Cardiac septum (tissue), 1 donor: ENCODE measurements at regions not wholly inside any gene's neighbourhood (a gene's known extent, or its start where the extent isn't known, plus 50 kb on each side); places are given as distances from the start of the nearest gene placed in this dataset.

Experiments
- DNase-seq: peaks from one replicate; pipeline ENCODE4 v3.0.0-alpha.2; 2020; ENCODE audit warnings: low spot score
- intact Hi-C: fragments of 100-400 bp; cut with DNase I; formaldehyde crosslinking; loops from one replicate; pipeline ENCODE4 v1.14.0; 2022
- donor health status: DM: no; HTN: no; CAD: no.

DNA sequence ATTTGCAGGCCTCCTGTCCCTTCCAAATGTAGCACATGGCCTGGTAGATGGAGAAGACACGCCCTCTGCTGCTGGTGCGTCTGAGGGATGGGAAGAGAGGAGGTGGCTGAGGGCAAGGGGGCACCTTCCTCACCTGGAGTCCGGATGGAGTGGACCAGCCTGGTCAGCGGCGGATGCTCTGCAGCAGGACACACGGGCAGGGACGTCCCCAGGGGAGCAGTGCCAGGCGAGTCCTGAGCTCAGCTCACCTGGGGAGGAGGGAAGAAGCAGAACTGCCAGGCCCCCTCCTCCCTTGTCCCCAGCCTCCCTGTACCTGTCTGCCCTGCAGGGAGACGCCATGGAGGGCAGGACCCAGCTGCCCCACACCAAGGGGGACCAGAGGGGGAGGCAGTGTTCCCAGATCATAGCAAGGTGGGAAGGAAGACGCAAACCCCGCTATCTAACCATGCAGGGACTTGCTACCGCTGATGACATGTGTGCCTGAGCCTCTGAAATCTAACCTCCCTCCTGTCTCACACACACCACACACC lies 1495.9 kb downstream of the BRD1 start:
- peak; percentile 22 for DNase-seq
- intact Hi-C loops = no loop called here

- intact Hi-C loops = no loop called here
- peak; percentile 50 for DNase-seq
Observed at GRCh38 chr22:48331266-48331665, 1496.4 kb downstream of the BRD1 start.

- intact Hi-C loops = no loop called here
- peak; percentile 70 for DNase-seq
Observed at GRCh38 chr22:48327721-48328120, 1500.0 kb downstream of the BRD1 start.

GRCh38 chr22:48323746-48324145 lies 1503.9 kb downstream of the BRD1 start:
- intact Hi-C loops = no loop called here
- no peak for DNase-seq

- intact Hi-C loops = no loop called here
- DNase-seq = no peak
Observed at GRCh38 chr22:48322907-48323306, 1504.8 kb downstream of the BRD1 start.

DNA sequence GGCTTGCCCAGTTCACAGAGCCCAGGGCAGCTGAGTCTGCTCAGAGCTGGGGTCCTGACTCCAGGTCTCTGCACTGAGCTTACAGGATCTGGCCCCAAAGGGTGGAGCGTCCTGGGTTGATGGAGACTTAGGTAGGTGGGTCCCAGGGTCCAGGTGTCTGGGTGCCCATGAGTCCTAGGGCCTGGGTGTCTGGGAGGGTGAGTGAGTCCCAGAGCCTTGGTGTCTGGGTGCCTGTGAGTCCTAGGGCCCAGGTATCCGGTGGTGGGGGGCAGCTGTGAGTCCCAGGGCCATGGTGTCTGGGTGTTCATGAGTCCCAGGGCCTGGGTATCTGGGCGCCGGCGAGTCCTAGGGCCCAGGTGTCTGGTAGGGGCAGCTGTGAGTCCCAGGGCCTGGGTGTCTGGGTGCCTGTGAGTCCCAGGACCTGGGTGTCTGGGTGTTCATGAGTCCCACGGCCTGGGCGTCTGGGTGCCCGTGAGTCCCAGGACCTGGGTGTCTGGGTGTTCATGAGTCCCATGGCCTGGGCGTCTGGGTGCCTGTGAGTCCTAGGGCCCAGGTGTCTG lies 1505.6 kb downstream of the BRD1 start:
- intact Hi-C loops = no loop called here
- no peak for DNase-seq

DNA sequence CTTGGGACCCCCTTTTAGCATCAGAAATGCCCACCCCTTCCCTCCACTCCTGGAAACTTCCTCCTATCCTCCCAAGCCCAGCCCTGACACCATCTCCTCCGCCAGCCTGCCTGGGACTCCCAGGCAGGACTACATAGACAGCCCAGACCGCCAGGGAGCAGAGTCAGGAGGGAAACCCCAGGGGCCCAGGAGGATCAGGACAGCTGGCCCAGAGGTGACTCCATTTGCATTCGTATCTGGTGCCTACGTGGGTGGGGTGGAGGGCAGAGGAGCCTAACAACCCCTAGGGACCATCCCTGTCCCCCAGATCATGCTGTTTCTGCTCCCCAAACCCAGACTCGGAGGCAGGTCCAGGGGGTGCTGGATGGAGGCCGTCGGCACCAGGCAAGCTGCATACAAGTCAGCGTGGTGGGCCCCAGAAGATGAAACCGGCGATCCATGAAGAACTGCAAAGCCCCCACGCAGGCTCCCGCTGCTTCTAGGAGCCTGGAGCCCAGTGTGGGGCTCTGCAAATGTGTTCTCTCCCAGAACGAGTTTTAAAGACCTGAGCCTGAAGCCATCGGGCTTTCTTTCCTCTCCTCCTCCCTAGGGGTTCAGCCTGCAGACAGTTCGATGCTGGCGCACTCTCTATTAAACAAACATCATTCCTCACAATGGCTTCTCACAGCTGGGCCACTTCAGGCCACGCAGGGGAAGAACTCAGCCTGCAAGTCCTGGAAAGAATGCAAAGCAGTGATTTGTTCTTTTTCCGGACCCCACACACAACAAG lies 1506.8 kb downstream of the BRD1 start:
- intact Hi-C loops = no loop called here
- DNase-seq = peak; percentile 31

GRCh38 chr22:48320048-48320682 lies 1507.5 kb downstream of the BRD1 start:
- peak; percentile 55 for DNase-seq
- intact Hi-C loops = no loop called here

DNA sequence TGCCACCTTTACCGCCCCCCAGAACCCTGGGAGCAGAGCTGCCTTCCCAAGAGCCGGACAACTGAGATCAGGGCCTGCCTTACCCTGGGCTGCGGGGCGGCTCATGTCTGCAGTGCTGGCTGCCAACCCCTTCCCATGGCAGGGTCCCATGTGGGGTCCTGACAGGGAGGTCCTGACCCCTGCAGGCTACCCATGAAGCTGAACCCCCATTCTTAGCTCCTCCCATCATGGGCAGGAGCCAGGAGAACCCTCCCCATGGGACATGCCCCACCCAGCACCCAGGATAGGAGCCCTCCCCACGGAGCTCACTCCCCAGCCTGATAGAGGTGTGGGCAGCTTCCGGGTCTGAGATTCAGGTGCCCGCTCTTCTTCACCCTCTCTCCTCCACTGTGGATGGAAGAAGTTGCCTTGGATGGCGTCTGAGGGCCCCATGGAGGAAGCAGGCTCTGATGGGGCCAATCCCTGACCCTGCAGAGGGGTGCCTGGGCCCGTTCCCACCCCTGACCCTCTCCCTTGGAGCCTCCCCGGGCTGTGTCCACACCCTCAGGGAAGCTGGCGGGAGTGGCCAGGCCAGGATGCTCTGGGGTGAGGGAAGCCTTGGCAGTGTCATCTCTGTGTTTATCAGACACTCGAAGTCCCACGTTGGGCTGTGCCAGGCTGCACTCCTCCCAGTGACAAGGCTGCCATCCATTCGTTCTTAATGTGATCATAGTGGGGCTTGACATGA lies 1508.2 kb downstream of the BRD1 start:
- intact Hi-C loops = no loop called here
- peak; percentile 60 for DNase-seq

DNA sequence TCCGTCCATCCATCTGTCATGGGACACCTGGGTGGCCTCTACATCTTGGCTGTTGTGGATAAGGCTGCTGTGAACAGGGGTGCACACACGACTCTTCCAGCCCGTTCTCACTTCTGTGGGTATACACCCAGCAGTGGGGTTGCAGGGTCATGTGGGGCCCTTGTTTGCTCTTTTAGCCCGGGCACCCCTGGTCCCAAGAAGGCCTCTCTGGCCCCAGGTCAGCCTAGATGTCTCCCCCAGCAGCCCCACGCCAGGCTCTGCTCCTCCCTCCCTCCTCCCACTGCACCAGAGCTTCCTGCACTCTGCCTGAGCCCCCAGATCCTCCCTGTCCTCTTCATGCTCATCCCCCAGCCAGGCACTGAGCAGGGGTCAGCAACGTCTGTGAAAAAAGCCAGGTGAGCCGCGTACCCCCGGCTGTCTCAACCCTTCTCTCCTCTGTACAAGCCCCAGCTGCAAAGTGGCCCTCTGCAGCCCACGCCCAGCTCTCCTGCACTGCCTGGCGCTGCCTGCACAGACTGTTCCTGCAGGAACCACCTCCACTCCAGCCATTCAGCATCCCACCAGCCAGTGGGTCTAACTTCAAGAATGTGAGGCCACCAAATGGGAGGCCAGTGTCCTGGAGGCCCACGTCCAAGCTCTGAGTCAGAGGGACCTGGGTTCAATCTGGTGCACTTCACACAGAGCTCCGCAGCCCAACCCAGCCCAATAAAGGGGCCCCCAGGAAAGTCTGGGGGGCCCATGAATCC lies 1508.9 kb downstream of the BRD1 start:
- peak; percentile 50 for DNase-seq
- intact Hi-C loops = no loop called here

DNA sequence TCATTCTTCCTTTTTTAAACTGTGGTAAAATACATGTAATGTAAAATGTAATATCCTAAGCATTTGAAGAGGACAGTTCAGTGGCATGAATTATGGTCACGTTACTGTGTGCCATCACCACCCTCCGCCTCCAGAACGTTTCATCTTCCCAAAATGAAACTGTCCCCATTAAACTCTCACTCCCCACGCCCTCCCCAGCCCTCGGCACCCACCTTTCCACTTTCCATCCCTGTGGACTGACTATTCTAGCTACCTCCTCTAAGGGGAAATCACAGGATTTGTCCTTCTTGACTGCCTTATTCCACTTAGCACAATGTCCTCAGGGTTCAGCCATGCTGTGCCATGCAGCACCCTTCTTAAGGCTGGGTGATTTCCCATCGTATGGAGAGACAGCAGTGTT lies 1509.5 kb downstream of the BRD1 start:
- DNase-seq = no peak
- intact Hi-C loops = no loop called here

- peak; percentile 61 for DNase-seq
- intact Hi-C loops = no loop called here
Observed at GRCh38 chr22:48316257-48317250, 1511.1 kb downstream of the BRD1 start.

DNA sequence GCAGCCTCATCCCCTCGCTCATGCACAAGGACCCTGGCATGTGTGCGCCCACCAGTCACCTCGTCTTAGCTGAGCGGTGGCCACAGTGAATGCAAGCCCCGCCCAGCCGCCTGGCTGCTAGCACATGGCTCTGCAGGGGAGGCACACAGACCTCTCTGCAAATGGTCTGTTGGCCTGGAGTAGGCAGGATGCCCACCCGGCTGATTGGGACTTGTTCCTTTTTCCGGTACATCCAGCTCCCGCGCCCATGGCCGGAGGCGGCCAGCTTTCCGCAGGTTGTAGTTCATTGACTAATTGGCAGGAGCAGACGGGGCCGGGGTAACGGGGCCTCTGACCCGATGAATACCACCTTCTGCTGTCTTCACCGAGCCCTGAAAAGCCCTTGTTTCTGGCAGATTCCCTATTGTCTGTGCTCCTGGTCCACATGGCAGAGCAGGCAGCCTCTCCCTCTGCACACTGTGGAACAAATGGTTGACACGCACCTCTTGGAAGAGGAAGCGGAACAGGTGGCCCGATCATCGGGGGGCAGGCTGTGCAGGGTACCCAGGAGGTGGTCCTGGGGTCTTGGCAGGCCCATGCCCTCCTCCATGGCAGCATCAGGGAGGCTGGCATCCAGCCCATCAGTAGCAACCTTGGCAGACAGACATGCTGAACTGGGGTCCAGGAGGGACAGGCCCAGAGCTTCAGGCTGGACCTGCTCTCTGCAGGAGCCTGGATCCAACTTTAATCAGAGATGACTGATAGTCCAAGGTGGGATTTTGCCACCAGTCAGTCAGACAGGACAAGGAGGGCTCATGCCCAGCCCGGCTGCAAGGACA lies 1512.0 kb downstream of the BRD1 start:
- intact Hi-C loops = no loop called here
- DNase-seq = peak; percentile 51

DNA sequence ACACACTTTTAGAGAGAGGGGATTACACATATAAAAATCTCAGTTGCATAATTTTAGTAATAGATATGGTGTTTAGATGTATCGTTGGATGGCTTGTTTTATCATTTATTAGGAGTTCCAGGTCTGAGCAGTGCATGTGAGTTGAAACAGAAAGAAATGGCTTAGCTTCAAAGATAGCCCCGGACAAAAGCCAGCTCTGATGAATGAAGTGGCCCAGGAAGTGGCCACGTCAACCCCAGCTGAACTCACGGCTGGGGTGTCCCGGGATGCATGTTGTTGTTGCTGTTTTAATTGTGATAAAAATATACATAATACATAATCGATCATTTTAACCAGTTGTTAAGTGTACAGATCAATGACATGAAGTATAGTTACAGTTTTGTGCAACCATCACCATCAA lies 1513.6 kb downstream of the BRD1 start:
- no peak for DNase-seq
- intact Hi-C loops = no loop called here

GRCh38 chr22:48313175-48313830 lies 1514.4 kb downstream of the BRD1 start:
- DNase-seq = peak; percentile 39
- intact Hi-C loops = no loop called here

DNA sequence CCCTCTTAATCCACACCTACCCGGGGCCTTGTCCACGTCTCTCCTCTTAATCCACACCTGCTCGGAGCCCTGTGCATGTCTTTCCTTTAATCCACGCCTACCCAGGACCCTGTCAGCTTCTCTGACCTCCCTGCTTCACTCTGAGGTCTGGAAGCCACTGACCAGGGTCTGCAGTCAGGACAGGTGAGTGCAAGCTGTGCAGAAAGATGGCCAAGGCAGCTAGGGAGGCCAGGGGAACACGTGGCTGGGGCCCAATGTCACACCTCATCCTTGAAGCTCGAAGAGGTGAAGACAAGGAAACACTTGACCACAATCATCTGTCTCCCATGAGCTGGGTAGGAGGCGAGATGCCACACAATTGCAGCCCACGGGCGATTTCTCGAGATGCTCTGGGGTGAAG lies 1516.9 kb downstream of the BRD1 start:
- intact Hi-C loops = no loop called here
- DNase-seq = no peak

DNA sequence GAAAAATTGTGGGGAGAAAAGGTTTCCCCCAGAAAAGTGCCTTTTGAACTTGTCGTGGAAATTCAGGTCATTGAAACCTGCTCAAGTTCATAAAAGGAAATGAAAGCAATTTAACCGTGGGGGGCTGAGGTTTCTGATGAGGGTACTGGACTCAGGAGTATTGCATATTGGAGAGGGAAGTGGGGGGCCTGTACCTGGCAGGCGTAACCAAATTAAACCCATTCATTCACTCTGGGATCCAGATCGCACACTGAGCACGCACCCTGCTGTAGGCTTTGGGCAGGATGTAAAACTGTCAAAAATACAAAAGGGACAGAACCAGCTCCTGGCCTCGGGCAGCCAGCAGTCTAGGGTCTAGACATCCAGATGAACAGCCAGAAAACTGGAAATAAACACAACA lies 1517.4 kb downstream of the BRD1 start:
- peak; percentile 39 for DNase-seq
- intact Hi-C loops = no loop called here
